ENCODE measurements at regions not wholly inside any gene's neighbourhood (a gene's known extent, or its start where the extent isn't known, plus 50 kb on each side); places are given as distances from the start of the nearest gene placed in this dataset.

DNA sequence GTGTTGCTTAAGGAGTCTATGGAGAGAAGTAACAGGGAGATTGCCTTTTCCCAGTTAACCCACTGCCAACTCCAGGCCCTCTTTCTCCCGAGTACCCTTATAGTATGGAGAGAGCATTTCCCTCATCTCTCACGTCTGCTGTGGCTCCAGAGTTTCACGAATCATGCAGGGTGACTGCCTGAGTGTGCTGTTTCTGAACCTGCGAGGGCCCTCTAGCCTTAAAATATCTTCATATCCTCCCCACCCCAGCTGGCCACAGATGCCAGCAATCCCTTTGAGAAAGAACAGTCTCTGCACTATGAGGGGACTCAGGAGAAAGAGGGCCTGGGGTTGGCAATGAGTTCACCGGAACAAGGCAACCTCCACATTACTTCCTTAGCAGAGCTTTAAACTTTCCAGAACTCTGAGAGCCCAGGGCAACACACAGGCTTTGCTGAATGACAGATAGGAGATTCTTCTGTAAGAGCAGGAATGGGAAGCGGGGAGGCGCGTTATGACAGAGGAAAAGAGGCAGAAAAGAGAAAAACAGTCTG is 81.6 kb upstream of the ANKH start:
- H3K27me3 ChIP-seq: no peaks in the 10 kb centered on the region
- ATAC-seq (ENCODE audit: low FRiP score in 2 of 2): no peak

DNA sequence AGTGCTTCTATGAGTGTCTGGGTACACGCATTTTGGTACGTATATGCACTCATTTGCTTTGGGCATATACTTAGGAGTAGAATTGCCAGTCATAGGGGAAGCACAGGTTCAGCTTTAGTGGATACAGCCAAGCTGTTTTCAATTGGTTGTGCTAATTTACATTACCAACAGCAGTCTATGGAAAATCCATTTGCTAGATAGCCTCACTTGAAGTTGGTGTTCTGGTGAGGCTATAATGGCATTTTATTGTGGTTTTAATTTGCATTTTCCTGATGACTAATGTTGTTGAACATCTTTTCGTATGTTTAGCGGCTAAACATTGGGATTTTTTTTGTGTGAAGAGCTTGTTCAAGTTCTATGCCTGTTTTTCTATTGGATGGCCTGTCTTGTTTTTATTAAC is 76.8 kb upstream of the ANKH start:
- no peaks in the 10 kb centered on the region for H3K9me3 ChIP-seq
- no peak for ATAC-seq (ENCODE audit: low FRiP score in 2 of 2)
- TF ChIP-seq POLR2AphosphoS5 (IDR thresholded peaks at IDR 0.05): no peak
- TF ChIP-seq, protein P1, sequence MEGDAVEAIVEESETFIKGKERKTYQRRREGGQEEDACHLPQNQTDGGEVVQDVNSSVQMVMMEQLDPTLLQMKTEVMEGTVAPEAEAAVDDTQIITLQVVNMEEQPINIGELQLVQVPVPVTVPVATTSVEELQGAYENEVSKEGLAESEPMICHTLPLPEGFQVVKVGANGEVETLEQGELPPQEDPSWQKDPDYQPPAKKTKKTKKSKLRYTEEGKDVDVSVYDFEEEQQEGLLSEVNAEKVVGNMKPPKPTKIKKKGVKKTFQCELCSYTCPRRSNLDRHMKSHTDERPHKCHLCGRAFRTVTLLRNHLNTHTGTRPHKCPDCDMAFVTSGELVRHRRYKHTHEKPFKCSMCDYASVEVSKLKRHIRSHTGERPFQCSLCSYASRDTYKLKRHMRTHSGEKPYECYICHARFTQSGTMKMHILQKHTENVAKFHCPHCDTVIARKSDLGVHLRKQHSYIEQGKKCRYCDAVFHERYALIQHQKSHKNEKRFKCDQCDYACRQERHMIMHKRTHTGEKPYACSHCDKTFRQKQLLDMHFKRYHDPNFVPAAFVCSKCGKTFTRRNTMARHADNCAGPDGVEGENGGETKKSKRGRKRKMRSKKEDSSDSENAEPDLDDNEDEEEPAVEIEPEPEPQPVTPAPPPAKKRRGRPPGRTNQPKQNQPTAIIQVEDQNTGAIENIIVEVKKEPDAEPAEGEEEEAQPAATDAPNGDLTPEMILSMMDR (IDR thresholded peaks at IDR 0.05): no peak
- no peak for TF ChIP-seq POLR2A (IDR thresholded peaks at IDR 0.05)
- no peak for TF ChIP-seq EP300 (IDR thresholded peaks at IDR 0.05)
- no peak overlapping the region for H3K27ac ChIP-seq
- H3K4me1 ChIP-seq: peaks cover 0 to 2% (median 0%) of the 10 kb centered on the region in 4 donors
- no peak overlapping the region for H3K4me3 ChIP-seq
- H3K36me3 ChIP-seq: no peaks in the 10 kb centered on the region
- WGBS, 2 donors: 93 to 99% methylated on average over 4 of the region's 4 CpGs
- DNase-seq: no peak
- no peaks in the 10 kb centered on the region for H3K27me3 ChIP-seq

More for the DNA sequence above, 81.6 kb upstream of the ANKH start:
- Histone ChIP-seq H3K27ac (no peak overlapping the region), H3K9me3 (no peaks in the 10 kb centered on the region), H3K4me1 (no peaks in the 10 kb centered on the region), H3K36me3 (no peaks in the 10 kb centered on the region), H3K4me3 (no peak overlapping the region)
- TF ChIP-seq POLR2A (IDR thresholded peaks at IDR 0.05) (no peak), EP300 (IDR thresholded peaks at IDR 0.05) (no peak), POLR2AphosphoS5 (IDR thresholded peaks at IDR 0.05) (no peak)
- TF ChIP-seq, protein P1 (IDR thresholded peaks at IDR 0.05): no peak
- DNase-seq: no peak
- 88 to 90% methylated on average over 8 of the region's 8 CpGs for WGBS, 2 donors

DNA sequence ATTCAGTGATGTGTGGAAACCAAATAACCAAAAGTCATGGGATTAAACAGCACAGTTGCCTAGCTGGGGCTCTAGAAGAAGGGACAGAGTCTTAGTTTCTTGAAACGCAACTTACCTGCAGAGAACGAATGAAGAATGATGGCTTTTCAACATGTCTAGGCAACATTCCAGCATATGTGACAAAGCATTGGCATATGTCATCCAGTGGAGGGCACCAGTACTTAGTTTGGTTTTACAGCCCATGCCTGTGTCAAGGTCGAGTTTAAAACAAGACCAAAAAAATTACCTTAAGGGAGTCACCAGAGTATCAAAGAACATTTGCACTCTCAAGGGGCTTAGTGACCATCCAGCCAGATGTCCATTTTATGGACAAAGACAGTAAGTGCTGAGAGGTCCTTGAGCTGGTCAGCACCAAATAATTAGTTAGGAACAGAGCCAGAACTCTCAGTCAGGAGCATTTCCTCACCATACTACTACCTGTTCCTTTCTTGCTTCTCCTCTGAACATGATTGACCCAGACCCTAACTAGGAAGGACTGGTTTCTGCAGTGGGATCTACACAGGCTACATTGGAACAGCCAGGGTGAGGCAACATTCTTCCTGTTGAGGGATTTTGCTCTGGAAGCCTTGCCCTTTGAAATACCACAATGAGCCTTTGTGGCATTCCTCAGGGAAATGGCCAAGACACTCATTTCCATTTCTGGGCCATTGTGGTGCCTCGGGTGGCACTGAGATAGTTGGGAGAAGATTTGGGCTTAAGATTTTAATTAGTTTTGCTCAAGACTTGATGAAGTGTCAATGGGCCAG is 75.4 kb upstream of the ANKH start:
- ATAC-seq (ENCODE audit: low FRiP score in 2 of 2): peak; percentile 15 to 63
- WGBS, 2 donors: 30 to 33% methylated on average over 4 of the region's 4 CpGs

DNA sequence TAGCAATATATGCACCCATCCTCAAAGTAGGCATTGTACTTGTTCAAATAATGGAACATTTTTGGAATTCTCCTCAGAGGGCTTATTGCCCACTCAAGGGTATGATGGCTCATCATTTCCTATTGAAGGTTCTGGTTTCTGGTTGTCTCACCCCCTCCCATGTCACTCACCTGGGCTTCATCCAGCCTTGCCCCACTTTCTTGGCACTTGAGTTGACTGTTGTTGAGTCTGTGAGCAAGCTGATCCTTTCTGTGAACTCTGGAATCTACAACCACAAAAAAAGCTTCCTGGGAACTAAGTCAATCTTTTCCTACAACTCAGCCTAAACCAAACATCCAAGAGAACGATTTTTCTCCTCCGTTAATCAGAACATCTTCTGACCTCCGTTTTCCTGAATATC is 73.9 kb upstream of the ANKH start:
- no peaks in the 10 kb centered on the region for H3K27me3 ChIP-seq
- H3K4me1 ChIP-seq: peaks cover 0 to 2% (median 0%) of the 10 kb centered on the region in 4 donors
- DNase-seq (no peak), ATAC-seq (ENCODE audit: low FRiP score in 2 of 2) (no peak)
- 72 to 77% methylated on average over 3 of the region's 3 CpGs for WGBS, 2 donors
- no peak overlapping the region for H3K4me3 ChIP-seq
- H3K27ac ChIP-seq: no peak overlapping the region
- no peaks in the 10 kb centered on the region for H3K36me3 ChIP-seq
- TF ChIP-seq EP300 (IDR thresholded peaks at IDR 0.05) (no peak), POLR2A (IDR thresholded peaks at IDR 0.05) (no peak), POLR2AphosphoS5 (IDR thresholded peaks at IDR 0.05) (no peak)
- TF ChIP-seq, protein P1 (IDR thresholded peaks at IDR 0.05): no peak
- no peaks in the 10 kb centered on the region for H3K9me3 ChIP-seq

More for the DNA sequence above, 75.4 kb upstream of the ANKH start:
- H3K4me1 ChIP-seq: peaks cover 0 to 2% (median 0%) of the 10 kb centered on the region in 4 donors
- no peaks in the 10 kb centered on the region for H3K36me3 ChIP-seq
- H3K27me3 ChIP-seq: no peaks in the 10 kb centered on the region
- no peaks in the 10 kb centered on the region for H3K9me3 ChIP-seq
- H3K4me3 ChIP-seq: no peak overlapping the region
- TF ChIP-seq POLR2AphosphoS5 (IDR thresholded peaks at IDR 0.05): no peak
- TF ChIP-seq EP300 (IDR thresholded peaks at IDR 0.05): no peak
- TF ChIP-seq, protein P1 (IDR thresholded peaks at IDR 0.05): peak in 4 of 6 experiments; percentile 16 to 43 (median 32)
- no peak for DNase-seq
- H3K27ac ChIP-seq: no peak overlapping the region

Data from upper lobe of left lung (tissue), 6 donors.